22Rv1 (cell line): ENCODE measurements at regions not wholly inside any gene's neighbourhood (a gene's known extent, or its start where the extent isn't known, plus 50 kb on each side); places are given as distances from the start of the nearest gene placed in this dataset.

Experiments
- ZFX ChIP-seq: fragments of 450-650 bp; IDR thresholded peaks from 2 replicates; pipeline ENCODE4 v1.6.1; 2017; ENCODE audit warnings: antibody characterized with exemption, borderline replicate concordance
- TF ChIP-seq, protein P1 (sequence below): fragments of 450-650 bp; IDR thresholded peaks from 2 replicates; pipeline ENCODE4 v1.5.1; 2017; ENCODE audit warnings: mild to moderate bottlenecking

DNA sequence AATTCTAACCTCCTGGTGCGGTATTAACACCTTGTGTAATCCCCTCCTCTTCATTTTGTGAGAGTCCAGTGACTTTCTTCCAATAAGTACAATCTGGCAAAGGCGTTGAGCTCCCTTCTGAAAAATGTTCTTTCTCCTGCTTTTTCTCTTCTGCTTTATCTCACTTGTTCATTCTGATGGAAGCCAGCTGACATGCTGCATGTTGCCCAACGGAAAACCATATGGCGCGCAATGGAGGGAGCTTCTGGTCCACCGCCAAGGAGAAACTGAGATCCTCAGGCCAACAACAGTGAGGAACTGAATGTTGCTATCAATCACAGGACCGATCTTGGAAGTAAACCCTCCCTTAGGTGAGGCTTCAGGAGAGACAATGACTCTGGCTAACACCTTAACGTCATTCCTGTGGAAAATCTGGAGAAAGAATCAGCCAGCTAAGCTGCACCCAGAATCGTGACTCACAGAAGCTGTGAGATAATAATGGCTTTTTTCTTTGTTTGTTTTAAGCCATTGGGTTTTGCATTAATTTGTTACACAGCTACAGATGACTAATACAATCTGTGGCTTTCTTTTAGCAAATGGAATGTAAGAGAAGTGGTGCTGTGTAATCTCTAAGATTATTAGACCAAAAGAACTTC lies 1323.9 kb upstream of the DDX18 start:
- TF ChIP-seq, protein P1, sequence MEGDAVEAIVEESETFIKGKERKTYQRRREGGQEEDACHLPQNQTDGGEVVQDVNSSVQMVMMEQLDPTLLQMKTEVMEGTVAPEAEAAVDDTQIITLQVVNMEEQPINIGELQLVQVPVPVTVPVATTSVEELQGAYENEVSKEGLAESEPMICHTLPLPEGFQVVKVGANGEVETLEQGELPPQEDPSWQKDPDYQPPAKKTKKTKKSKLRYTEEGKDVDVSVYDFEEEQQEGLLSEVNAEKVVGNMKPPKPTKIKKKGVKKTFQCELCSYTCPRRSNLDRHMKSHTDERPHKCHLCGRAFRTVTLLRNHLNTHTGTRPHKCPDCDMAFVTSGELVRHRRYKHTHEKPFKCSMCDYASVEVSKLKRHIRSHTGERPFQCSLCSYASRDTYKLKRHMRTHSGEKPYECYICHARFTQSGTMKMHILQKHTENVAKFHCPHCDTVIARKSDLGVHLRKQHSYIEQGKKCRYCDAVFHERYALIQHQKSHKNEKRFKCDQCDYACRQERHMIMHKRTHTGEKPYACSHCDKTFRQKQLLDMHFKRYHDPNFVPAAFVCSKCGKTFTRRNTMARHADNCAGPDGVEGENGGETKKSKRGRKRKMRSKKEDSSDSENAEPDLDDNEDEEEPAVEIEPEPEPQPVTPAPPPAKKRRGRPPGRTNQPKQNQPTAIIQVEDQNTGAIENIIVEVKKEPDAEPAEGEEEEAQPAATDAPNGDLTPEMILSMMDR = no peak
- no peak for TF ChIP-seq ZFX
